ENCODE measurements at regions not wholly inside any gene's neighbourhood (a gene's known extent, or its start where the extent isn't known, plus 50 kb on each side); places are given as distances from the start of the nearest gene placed in this dataset.

DNA sequence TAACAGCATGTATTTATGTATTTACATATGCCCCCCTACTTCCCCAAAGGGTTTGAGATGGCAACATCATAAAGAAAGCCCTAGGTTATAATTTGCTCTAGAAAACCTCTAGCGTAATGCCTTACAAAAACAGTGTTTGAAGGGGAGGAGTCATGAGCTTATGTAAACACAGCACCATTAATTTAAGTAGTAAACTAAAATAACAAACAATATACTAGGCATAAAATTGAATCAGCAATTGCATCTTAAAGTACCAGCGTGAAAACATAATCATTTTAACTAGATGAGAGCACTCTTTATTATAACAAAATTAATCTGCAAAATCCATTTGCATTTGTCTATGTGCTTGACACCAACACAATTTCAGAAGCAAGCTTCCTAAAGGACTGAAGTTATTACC lies 507.2 kb upstream of the NRP1 start:
- no peak for ATAC-seq
- intact Hi-C loops (cut with DNase I), result no loop called here
- Histone ChIP-seq H3K4me1 (no peaks in the 10 kb centered on the region), H3K27me3 (no peaks in the 10 kb centered on the region), H3K36me3 (no peaks in the 10 kb centered on the region), H3K9me3 (no peaks in the 10 kb centered on the region), H3K27ac (no peak overlapping the region), H3K4me3 (no peak overlapping the region)
- WGBS (ENCODE audit: insufficient coverage, low coverage, low lambda C conversion rate, missing lambda C conversion rate), result 83% methylated on average over 2 of the region's 2 CpGs
- TF ChIP-seq, protein P1, sequence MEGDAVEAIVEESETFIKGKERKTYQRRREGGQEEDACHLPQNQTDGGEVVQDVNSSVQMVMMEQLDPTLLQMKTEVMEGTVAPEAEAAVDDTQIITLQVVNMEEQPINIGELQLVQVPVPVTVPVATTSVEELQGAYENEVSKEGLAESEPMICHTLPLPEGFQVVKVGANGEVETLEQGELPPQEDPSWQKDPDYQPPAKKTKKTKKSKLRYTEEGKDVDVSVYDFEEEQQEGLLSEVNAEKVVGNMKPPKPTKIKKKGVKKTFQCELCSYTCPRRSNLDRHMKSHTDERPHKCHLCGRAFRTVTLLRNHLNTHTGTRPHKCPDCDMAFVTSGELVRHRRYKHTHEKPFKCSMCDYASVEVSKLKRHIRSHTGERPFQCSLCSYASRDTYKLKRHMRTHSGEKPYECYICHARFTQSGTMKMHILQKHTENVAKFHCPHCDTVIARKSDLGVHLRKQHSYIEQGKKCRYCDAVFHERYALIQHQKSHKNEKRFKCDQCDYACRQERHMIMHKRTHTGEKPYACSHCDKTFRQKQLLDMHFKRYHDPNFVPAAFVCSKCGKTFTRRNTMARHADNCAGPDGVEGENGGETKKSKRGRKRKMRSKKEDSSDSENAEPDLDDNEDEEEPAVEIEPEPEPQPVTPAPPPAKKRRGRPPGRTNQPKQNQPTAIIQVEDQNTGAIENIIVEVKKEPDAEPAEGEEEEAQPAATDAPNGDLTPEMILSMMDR (IDR thresholded peaks at IDR 0.05), result no peak
- TF ChIP-seq POLR2A (IDR thresholded peaks at IDR 0.05), result no peak
- no peak for DNase-seq

DNA sequence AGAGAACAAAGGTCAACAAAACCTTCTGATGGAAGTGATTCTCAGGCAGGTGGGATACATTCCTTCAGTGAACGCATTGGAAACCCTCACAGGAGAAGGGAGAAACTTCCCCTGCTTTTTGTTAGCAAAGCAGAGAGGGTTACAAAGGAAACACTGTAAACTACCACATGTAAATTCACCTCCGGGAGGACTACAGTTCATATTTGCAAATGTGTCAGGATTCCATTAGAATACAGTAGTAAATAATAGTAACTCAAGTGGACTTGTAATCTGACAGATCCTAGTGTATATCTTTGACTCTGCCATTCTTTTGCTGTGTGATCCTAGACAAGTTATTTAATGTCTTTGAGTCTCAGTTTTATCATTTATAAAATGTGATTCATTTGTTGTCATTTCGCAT lies 504.3 kb upstream of the NRP1 start:
- no peaks in the 10 kb centered on the region for H3K27me3 ChIP-seq
- 91% methylated on average over 2 of the region's 3 CpGs for WGBS (ENCODE audit: insufficient coverage, low coverage, low lambda C conversion rate, missing lambda C conversion rate)
- H3K9me3 ChIP-seq, result no peaks in the 10 kb centered on the region
- H3K27ac ChIP-seq, result no peak overlapping the region
- no peak overlapping the region for H3K4me3 ChIP-seq
- no peaks in the 10 kb centered on the region for H3K36me3 ChIP-seq
- TF ChIP-seq POLR2A (IDR thresholded peaks at IDR 0.05), result no peak
- TF ChIP-seq, protein P1 (IDR thresholded peaks at IDR 0.05), result no peak
- no peaks in the 10 kb centered on the region for H3K4me1 ChIP-seq
- no peak for ATAC-seq
- intact Hi-C loops (cut with DNase I), result no loop called here
- no peak for DNase-seq

DNA sequence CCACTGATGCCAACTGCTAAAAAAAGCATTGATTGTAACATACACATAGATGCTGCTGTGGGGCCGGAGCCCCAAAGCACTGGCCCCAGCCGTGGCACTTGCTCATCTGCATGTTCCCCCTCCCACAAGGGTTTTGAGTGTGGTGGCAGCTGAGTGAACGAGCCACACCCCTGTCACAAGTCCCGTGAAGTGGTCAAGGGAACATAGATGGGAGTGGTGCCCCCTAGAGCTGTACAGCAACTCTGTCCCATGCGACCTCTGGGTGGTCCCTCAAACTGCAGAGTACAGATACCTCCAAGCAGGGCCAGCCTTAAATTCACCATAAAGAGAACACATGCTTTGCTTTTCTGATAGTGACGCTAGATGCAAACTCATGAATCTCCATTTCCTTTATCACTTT lies 503.3 kb upstream of the NRP1 start:
- no peak for DNase-seq
- H3K27ac ChIP-seq, result no peak overlapping the region
- no peak overlapping the region for H3K4me3 ChIP-seq
- TF ChIP-seq POLR2A (IDR thresholded peaks at IDR 0.05), result no peak
- TF ChIP-seq, protein P1 (IDR thresholded peaks at IDR 0.05), result no peak
- no peaks in the 10 kb centered on the region for H3K9me3 ChIP-seq
- ATAC-seq, result no peak
- no peaks in the 10 kb centered on the region for H3K36me3 ChIP-seq
- no peaks in the 10 kb centered on the region for H3K4me1 ChIP-seq
- no peaks in the 10 kb centered on the region for H3K27me3 ChIP-seq
- WGBS (ENCODE audit: insufficient coverage, low coverage, low lambda C conversion rate, missing lambda C conversion rate), result 82% methylated on average over 4 of the region's 6 CpGs
- intact Hi-C loops (cut with DNase I), result no loop called here

DNA sequence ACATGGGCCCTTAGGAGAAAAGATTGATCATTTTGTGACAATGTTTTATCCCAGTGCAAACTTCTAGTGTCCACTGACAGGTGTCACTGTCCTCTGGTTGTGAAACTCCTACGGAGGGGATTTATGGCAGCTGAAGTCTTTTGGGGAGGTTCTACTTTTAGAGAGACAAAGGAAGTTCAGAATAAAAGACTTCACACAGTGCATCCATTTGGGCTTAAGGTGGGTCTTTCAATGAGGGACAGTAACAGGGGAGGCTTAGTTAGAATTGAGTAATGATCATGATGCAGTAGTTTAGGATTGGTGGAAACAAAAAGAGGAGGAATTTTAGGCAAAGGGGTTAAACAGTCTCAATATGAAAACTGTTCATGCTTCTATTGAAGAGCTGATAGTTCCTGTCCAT lies 501.1 kb upstream of the NRP1 start:
- H3K4me1 ChIP-seq, result peaks cover 0 to 6% (median 0%) of the 10 kb centered on the region in 4 donors
- TF ChIP-seq POLR2A (IDR thresholded peaks at IDR 0.05), result no peak
- TF ChIP-seq, protein P1 (IDR thresholded peaks at IDR 0.05), result peak in 1 of 4 donors; percentile 17
- H3K36me3 ChIP-seq, result no peaks in the 10 kb centered on the region
- H3K9me3 ChIP-seq, result no peaks in the 10 kb centered on the region
- no peak for ATAC-seq
- no peak for DNase-seq
- WGBS (ENCODE audit: insufficient coverage, low coverage, low lambda C conversion rate, missing lambda C conversion rate), result 0% methylated on average over 1 of the region's 1 CpG
- intact Hi-C loops (cut with DNase I), result no loop called here
- H3K27me3 ChIP-seq, result no peaks in the 10 kb centered on the region
- no peak overlapping the region for H3K4me3 ChIP-seq
- no peak overlapping the region for H3K27ac ChIP-seq

DNA sequence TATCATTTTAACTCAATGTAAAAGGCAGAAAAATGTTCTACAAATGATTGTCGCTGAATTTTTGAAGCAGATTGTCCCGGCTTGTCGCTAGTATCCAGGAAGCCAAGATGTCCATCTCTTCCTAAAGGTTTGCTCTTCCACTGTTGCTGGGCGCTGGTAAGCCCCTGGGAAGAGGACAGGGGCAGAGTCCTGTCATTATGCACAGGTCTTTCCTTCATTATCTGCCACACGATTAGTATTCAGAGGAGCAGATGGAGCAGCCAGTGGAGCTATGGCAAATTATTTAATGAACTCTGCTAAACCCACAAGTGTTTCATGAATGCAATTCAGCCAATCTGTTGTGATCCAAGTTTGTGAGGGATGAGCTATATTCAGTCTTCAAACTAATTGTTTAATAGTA lies 499.1 kb upstream of the NRP1 start:
- intact Hi-C loops (cut with DNase I), result no loop called here
- TF ChIP-seq, protein P1 (IDR thresholded peaks at IDR 0.05), result no peak
- no peak for TF ChIP-seq POLR2A (IDR thresholded peaks at IDR 0.05)
- no peak overlapping the region for H3K4me3 ChIP-seq
- H3K36me3 ChIP-seq, result no peaks in the 10 kb centered on the region
- no peaks in the 10 kb centered on the region for H3K9me3 ChIP-seq
- H3K27me3 ChIP-seq, result no peaks in the 10 kb centered on the region
- ATAC-seq (no peak), DNase-seq (no peak)
- H3K4me1 ChIP-seq, result peaks cover 0 to 6% (median 0%) of the 10 kb centered on the region in 4 donors
- WGBS (ENCODE audit: insufficient coverage, low coverage, low lambda C conversion rate, missing lambda C conversion rate), result 73% methylated on average over 4 of the region's 5 CpGs
- H3K27ac ChIP-seq, result no peak overlapping the region

All from right lobe of liver (tissue), 6 donors.